ENCODE measurements at regions not wholly inside any gene's neighbourhood (a gene's known extent, or its start where the extent isn't known, plus 50 kb on each side); places are given as distances from the start of the nearest gene placed in this dataset.
"Not testable (repeated sequence)": the region's sequence is repeated elsewhere in the genome, so short reads cannot be mapped to it uniquely, and the experiment has no call there.

DNA sequence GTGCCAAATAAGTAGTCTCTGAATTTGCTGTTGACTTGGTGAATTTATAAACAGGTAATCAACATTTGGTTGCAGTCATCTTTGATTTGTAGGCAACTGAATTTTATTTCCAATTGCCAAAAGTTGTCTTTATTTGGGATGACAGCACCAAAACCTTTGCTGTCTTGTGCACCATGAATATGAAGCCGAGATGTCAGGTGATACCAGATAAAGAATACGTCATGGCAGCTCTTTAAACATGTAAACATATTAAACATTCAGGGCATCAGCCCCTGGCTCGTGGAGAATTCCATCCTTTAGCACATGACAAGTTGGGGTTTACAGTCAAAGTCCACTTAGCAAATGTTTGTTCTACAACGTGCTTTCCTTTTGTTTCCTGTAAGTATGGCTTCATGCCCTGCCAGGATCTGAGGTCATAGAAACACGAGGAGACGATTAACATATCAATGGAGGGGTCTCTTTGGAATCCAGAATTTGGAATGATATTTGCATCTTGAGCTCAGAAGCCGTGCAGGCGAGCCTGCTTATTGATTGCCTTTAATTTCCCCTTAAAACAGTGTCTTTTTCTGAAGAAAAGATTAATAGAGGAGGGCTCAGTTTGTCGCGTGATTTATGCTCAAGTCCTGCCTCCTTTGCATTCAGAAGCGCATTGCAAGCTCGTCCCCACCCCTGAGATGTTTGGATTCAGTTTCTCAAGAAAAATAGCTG is 170.2 kb upstream of the ZNF217 start:
- no peak for DNase-seq

DNA sequence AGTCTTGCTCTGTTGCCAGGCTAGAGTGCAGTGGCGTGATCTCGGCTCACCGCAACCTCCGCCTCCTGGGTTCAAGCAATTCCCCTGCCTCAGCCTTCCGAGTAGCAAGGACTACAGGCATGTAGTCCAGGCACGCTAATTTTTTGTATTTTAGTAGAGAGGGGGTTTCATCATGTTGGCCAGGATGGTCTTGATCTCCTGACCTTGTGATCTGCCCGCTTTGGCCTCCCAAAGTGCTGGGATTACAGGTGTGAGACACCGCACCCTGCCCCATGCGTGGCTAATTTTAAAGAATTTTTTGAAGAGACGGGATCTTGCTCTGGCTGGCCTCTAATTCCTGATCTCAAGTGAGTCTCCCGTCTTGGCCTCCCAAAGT is 168.8 kb upstream of the ZNF217 start:
- not testable (repeated sequence) for DNase-seq

DNA sequence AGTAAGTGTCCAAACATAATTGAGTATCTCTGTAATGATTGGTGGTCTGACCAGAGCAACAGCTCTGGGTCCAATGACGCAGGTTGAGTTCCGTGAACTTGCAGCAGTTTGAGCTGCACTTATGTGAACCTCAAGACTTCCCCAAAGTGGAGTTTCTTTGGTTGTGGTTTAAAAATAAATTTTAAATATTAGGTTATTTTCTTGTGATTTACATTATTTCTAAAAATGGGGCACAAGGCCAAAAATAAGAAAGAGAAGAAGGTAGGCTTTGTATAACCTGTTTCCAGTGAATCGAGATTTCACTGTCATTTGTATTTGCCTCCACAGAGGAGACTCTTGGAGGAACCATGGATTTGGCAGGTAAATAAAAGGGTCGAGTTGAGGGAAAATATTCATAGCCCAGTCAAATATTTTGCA is 166.4 kb upstream of the ZNF217 start:
- DNase-seq: no peak

DNA sequence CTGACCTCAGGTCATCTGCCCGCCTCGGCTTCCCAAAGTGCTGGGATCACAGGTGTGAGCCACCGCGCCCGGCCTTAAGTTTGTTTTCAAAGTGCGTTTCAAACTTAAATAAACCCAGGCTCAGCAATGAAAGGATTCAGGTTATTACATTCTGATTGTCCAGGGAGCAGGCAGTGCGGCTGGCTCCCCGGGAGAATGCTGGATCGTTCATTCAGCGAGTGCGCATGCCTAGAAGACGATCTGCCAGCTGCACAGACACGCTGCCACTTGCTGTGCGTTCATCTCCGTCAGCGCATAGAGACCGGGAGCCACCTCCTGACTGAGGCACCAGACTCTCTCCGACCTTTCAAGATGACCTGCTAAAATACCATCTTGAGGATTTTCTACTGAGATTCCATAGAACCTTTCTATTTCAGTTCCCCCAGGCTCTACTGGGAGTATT is 163.9 kb upstream of the ZNF217 start:
- DNase-seq: no peak

DNA sequence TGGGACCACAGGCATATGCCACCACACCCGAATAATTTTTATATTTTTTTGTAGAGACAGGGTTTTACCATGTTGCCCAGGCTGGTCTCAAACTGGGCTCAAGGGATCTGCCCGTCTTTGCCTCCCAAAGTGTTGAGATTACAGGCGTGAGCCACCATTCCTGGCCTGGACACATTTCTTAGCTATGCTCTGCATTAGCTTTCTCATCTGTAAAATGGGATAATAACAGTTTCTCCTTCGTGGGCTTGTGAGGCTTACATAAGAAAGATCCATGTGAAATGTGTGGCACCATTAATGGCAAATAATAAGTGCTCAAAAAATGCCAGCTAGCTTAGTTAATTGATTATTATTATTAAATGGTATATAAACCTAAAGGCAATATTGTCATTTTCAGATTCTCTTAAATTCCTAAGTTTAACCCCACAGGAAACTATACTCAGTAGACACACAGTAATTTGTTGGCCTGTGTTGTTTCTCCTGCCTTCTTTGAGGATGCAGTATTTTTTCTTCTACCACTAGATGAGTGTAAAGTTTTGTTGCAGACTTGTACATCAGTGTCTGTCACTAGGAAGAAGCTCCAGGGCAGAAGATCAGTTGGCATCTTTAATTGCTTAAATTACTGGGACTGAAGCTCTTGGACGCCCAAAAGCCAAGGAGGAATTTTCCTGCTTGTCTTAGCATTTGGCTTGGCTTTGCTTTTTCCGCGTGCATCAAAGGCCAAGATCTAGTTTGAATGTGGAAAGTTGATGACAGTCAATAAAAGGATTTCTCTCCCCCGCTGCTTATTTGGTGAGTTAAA is 162.3 kb upstream of the ZNF217 start:
- no peak for DNase-seq

DNA sequence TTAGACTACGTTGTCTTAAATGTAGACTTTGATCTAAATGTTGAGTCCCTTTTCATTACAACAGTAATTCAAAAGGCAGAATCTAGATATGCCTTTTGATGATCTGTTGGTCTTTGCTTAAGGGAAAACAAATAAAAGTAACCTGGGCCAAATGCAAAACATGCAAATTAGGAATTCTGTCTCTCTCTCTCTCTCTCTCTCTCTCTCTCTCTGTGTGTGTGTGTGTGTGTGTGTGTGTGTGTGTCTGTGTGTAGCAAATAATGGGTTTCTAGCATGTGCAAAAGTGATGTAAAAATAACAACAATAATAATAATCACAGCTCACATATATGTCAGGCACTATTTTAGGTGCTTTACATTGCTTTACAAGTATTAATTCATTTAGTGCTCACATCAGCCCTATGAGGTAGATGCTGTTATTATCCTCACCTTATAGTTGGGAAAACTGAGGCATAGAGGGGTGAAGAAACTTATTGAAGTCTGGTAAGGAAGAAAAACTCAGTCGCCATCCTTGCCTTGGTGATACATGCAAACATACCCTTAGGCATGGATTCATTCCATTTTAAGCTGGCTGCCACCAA is 160.3 kb upstream of the ZNF217 start:
- DNase-seq: no peak

DNA sequence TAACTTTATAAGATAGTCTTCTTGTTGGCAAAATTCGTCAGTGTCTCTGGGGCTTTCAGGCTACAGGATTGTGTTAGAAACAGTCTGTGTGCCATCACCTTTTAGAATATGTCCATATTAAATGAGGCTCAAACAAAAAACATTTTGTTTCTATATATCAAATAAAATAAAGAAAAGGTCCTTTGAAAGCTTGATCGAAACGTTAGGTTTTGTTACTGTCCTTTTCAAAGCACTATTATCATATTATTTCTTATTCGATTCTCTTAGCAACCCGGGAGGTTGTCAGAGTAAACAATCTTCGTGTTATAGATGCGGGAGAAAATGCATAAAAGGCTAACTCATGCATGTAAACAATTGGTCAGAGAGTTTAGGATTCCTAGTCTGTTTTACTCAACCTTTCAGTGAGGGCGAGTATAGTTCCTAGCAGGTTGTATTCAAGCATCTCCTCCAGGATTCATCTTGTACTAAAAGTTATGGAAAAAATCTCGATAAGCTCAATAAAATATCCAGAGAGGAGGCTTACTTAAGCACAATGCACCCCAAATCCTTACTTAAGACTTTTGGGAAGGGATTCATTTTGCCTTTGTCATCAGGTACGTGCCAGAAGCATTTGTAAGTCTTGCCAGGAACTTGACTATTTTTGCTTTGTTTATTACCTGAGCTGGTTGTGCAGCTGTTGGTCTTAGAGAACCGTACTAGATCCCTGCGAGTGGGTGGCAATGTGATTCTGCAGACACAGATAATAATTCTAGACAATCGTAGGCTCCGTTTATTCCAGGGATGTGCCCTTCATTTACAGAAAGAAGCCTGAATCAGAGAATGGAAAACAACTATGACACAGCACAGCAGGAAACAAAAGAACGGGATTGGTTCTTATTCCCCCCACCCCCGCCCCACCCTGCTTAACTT is 159.6 kb upstream of the ZNF217 start:
- no peak for DNase-seq

DNA sequence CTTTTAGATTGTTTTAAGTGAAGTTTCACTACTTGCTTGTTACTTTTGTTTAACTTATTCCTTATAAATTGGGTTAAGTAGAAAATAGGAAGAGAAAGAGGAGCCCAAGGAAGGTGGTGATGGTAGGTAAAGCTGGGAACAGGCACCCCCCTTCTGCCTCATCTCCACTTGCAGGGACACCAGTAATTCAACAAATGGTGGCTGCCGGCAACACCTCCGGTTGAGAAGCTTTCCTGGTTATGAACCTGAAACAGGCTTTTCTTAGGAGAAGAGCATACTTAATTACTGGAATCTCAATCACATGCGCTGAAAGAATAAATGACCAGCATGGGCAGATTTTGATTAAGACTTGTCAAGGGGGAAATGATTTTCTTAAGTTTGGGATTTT is 158.9 kb upstream of the ZNF217 start:
- DNase-seq: no peak

DNA sequence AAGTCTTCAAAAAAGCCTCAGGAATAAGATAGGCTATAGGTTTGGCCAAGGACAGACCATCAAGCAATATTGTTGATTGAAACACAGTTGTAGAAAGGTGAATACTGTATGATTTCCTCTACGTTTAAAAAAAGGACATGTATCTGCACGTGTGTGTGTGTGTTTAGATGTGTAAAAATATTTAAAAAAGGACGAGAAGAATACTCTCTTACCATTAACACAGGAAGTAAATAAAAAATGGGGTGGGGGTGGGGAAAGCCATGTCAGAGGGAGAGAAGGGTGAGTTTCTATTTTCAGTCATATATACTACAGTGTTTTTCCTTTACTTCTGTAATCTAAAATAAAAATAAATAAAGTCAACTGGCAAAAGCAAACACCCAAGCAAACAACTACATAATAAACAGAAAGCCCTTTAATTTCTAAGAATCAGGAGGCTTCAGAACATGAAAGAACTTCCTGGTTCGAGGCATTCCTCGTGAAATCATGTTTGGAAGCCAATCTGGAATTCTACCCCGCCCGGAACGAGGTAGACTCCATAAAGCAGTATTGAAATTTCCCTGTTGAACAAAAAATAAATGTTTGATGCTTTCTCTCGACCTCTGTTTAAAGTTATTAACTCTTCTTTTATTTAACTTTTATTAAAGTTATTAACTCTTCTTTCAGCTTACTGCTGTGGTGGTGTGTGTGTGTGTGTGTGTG is 158.1 kb upstream of the ZNF217 start:
- DNase-seq: no peak

DNA sequence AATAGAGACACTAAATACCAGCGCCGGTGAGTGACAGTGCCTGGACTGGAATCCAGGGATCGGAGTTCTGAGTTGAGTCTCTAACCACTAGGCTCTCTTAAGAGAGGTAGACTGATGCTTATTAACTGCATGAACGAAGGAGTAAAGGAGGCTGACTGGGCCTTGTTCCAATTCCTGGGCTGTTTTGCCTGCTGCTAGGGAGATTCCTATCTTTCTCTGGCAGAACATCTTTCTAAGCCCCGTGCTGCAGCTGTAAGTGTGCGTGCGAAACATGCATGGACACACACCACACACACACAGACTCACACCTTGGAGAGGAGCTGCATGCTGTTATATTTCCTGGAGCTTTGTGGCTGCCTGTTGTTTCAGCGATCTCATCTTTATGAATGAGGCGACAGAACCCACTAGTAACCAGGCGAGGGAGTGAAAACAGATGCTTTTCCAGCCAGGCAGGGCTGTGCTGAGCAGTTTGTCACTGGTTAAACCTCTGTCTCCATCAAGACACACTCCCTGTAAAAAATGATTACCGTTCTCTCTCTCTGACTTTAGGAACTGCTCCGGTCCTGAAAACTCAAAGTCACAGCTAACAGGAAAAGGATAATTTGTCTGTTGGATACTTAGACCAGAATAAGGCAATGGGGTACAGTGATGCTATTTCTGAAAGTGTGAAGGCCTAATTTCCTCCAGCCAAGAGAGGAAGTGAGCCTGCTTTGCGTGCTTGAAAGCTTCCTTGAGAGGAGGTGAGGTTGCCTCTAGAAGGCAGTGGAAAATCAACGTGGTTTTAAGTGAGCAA is 157.4 kb upstream of the ZNF217 start:
- DNase-seq: no peak

DNA sequence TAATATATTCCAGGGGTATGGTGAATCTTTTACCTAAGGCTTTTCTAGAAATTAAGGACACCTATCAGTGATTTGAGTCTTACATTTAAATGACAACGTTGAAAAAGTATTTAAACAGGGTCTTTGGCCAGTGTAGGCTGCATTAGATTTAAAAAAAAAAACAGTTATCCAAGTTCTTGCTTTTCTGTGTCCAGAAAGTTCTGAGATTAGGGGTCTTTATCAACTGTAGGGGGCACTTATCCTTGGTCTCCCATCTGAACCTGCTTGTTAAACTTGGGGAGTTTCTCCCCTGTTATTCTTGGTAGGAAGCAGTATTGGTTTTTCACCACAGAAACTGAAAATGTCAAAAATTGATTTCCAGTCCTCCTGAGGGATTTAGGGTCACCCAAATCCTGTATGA is 155.9 kb upstream of the ZNF217 start:
- DNase-seq: no peak

DNA sequence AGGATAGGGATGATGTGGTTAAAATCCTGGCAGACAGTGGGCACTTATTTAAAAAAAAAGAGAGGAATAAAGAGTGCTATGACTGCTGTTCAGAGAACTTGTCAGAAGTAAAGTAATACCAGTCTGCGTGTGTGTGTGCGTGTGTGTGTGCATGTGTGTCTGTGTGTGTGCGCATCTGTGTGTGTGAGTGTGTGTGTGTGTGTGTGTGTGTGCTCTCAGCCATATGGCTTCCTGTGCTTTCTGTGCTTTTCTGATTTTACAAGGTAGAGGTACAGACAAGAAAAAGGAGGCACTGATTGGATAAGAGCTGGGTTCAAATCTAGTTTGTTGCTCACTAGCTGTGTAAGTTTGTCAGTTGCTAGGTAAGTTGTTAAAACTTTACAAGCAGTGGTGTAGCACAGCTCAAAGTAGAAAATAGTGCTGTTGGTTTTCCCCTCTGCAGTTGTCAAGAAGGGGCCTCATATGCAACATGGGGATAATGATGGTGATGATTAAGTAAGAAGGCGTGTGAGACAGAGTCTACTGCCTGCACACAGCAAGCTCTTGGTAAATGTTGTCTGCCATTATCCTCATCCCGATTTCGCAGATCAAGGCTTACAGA is 155.3 kb upstream of the ZNF217 start:
- no peak for DNase-seq

DNA sequence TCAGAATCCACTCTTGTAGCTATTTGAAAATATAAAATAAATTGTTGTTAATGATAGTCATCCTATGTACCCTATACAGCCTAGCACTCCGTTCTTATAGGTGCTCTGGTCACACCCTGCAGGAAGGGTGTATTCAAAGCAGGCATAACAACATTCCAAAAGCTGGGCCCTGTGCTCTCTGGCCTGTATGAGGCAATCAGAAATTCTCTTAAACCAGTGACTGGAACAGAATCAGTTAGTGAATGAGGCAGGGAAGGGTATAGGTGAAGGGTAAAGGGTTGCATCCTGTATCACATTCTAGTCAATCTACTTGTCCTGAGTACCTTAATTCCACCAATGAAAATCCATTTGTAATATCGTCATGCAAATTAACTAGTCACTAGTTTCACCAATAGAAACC is 154.5 kb upstream of the ZNF217 start:
- DNase-seq: no peak

DNA sequence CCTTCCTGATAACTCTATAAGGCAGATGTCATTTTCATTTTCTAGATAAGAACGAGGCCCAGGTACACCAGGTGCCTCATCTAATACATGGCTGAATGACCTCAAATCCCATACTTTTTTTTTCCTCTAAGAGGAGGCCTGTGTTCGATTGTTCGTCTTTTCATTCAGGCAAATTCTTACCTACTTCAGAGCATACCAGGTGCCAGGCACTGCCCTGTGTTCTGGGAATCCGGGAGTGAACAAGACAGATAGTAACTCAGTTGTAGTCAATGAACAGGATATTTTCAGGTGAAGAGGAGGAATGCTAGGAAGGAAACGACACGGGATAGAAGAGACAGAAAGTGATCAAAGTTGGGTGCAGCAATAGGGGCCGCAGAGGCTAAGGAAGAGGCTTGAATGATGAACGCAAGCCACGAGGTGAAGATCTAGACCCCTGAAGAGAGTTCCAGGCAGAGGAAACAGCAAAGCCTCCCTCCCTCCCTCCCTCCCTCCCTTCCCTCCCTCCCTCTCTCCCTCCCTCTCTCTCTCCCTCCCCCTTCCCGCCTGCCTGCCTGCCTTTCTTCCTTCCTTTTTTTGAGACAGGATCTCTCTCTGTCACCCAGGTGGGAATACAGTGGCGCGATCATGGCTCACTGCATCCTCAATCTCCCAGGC is 150.1 kb upstream of the ZNF217 start:
- no peak for DNase-seq

DNA sequence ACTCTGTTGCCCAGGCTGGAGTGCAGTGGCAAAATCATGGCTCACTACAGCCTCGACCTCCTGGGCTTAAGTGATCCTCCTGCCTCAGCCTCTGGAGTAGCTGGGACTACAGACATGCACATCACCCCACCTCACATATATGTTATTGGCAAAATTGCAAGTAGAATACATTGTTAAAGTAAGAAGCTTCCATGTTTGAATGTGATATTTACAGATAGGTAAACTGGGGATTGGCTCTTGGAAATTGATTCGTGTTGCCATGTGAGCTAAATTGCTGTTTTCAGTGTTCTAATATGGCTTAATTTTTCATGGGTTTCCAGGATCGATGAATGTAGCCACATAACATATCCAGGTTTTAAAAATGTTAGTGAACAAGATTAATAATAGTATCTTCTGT is 149.0 kb upstream of the ZNF217 start:
- DNase-seq: no peak

DNA sequence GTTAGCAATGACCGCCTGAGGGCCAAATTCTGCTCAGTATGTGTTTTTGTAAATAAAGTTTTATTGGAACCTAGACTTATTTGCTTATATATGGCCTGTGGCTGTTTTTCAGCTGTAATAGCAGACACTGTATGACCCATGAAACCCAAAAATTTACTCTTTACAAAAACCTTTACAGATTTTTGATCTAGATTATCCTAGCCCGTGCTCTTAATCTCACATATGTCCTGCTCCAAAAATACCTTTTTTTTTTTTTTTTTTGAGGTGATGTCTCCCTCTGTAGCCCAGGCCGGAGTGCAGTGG is 148.0 kb upstream of the ZNF217 start:
- no peak for DNase-seq

DNA sequence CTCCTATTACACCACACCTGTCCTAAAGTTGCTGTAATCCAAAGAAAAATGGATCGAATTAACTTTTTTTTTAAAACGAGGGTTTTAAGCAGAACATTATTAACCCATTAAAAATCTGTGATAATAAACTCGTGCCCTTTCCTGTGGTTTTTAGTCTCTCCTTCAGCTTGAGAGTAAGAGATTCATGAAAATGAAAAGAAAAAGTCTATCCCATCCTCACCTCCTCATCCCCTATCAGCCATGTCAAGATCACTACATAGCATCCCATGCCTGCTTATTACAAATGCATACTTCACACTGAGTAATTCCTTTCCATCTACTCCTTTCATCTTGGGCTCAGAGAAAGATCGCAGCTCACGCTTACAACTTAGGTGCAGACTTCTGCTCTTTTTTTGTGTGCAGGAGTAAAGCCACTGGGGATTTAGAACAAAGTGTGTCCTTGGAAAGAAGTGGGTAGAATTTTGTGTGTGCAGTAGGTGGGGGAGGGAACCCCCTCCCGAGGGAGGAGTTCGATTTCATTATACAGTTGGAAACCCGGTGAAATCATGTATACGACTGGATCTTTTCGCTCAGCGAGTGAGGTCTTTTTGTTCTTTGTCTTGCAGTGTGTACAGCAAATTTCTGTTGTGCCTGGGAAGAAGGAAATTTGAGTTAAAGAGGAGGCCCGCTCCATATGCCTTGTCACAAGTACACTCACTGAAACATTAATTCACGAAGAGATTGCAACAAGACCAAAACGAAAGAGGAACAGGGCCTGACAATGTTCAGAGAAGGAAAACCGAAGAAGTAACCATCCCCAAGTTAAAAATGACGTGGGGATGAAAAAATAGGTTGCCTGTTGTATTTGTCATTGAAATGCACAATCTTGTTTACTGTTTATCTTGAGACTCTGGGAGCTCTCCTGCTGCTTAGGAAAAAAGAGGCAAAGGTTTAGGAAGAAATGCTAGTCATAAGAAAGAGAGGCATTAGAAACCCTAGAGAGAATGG is 146.5 kb upstream of the ZNF217 start:
- DNase-seq: no peak

DNA sequence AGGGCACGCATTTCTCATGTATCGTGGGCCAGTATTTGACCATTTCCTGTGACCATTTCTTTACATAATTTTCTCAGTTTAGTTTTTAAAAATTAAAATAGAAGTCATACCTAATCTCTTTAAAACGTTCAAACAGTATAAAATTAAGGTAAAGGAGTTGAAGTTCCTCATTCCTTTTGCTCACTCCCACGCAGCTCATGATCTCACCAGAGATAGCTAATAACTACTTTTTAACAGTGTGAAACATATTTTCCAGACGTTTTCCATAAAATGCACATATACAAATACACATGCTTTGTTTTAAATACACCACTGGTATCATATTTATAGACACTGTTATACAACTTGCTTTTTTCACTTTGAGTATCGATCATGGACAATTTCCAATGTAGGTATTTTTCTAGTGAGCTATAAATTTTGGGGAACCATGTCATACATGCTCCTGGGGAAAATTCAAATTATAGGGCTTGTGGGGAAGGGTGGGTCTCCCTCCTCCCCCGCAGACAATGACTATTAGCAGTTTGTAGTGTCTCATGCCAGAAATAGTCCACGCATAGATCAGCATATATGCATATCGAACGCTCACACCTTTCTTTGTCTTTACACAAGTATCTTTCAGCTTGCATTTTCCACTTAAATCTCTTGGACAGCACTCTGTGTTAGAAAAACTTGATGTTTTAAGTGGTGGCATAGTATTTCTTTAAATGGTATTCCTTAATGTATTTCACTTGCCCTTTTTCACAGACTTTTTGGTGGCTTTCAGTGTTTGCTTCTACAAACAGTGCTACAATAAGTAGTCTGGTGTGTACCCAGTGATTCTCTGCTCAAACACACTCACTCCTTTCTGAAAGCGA is 145.5 kb upstream of the ZNF217 start:
- no peak for DNase-seq
